Omental fat pad (tissue), 3 donors: ENCODE measurements at regions not wholly inside any gene's neighbourhood (a gene's known extent, or its start where the extent isn't known, plus 50 kb on each side); places are given as distances from the start of the nearest gene placed in this dataset. TPM values are rescaled to one million over a fixed set of nuclear protein-coding genes. Genes with fewer than 3 reads are reported as not detected.
"Not testable (repeated sequence)": the region's sequence is repeated elsewhere in the genome, so short reads cannot be mapped to it uniquely, and the experiment has no call there.

Source experiments
- ATAC-seq: fragments of 150-250 bp; one replicate; pipeline ENCODE4 v1.9.1; 2016; ENCODE audit warnings: mild to moderate bottlenecking, moderate library complexity; ENCODE audit not compliant: low FRiP score
- DNase-seq: peaks from one replicate; pipeline ENCODE4 v3.0.0-alpha.2; 2019; ENCODE audit warnings: low spot score
- CTCF ChIP-seq, 3 donors: fragments of 450-650 bp; IDR thresholded peaks; one replicate each; pipeline ENCODE4 v1.5.1; 2016 to 2017; ENCODE audit warnings: antibody characterized with exemption in 3 of 3, mild to moderate bottlenecking in 3 of 3, moderate library complexity in 2 of 3
- small RNA-seq: library from RNA; depleted of rRNA; stranded (forward); fragments of <200 nt; gene quantifications from one replicate; pipeline ENCODE3, GENCODE V24; 2016

- TF ChIP-seq CTCF (IDR thresholded peaks at IDR 0.05) = no peak
- no peak for ATAC-seq
- DNase-seq = no peak
Observed at GRCh38 chrX:108875548-108875947, 139.2 kb upstream of the IRS4 start.

GRCh38 chrX:108843039-108843438 lies 106.7 kb upstream of the IRS4 start:
- not testable (repeated sequence) for DNase-seq, ATAC-seq

- no peak for ATAC-seq
- no peak for DNase-seq
- TF ChIP-seq CTCF (IDR thresholded peaks at IDR 0.05) = no peak
Observed at GRCh38 chrX:108833993-108834392, 97.6 kb upstream of the IRS4 start.

- no peak for TF ChIP-seq CTCF (IDR thresholded peaks at IDR 0.05)
- DNase-seq (no peak), ATAC-seq (no peak)
Observed at GRCh38 chrX:108811891-108812290, 75.5 kb upstream of the IRS4 start.

GRCh38 chrX:108795240-108795639 lies 58.9 kb upstream of the IRS4 start:
- DNase-seq (no peak), ATAC-seq (no peak)
- no peak for TF ChIP-seq CTCF (IDR thresholded peaks at IDR 0.05)

Small RNA genes in the stretch of these regions (small RNA-seq; reads per million reads assigned to genes)
- gene MIR6087 (3.9 reads per million, percentile 69 among the genes with 10 or more reads in this experiment), gene RNU6-309P (not detected)
